IMR-90 (cell line): ENCODE measurements at regions not wholly inside any gene's neighbourhood (a gene's known extent, or its start where the extent isn't known, plus 50 kb on each side); places are given as distances from the start of the nearest gene placed in this dataset.

Experiments
- ATAC-seq: fragments of 200-7000 bp; cut with Tn5 transposase; 2 replicates; pipeline ENCODE4 v1.9.1; 2020; ENCODE audit warnings: low read depth, mild to moderate bottlenecking, moderate library complexity
- BruUV-seq: library from RNA; stranded (reverse); fragments of 400-500 nt; replicated peaks from 2 replicates; lab custom pipeline; 2021; lab: Mats Ljungman, UMichigan
- CTCF ChIA-PET: fragments of 300-600 bp; formaldehyde crosslinking; extraction: SDS; loops from one replicate; lab custom pipeline; 2021; ENCODE audit warnings: antibody characterized with exemption; lab: Yijun Ruan, JAX
- POLR2A ChIA-PET: fragments of 300-600 bp; sonication (Branson Sonifier 250); formaldehyde crosslinking; loops from one replicate; lab custom pipeline; 2022; ENCODE audit warnings: antibody characterized with exemption; ENCODE audit not compliant: unreplicated experiment; lab: Charles Lee
- DNase-seq: peaks from one replicate; pipeline ENCODE4 v3.0.0; 2013
- H2AFZ ChIP-seq: replicated peaks from 2 replicates; pipeline ENCODE3; 2013; ENCODE audit warnings: low read length, mild to moderate bottlenecking; ENCODE audit not compliant: poor library complexity
- H2AK5ac ChIP-seq: 2 replicates; pipeline ENCODE4 v1.6.1; 2013; ENCODE audit warnings: low read depth, low read length, inconsistent platforms
- H2AK9ac ChIP-seq: replicated peaks from 2 replicates; pipeline ENCODE3; 2013; ENCODE audit warnings: mild to moderate bottlenecking, low read depth, low read length, moderate library complexity; ENCODE audit not compliant: poor library complexity
- H2BK120ac ChIP-seq: 2 replicates; pipeline ENCODE4 v1.6.1; 2013; ENCODE audit warnings: low read depth, low read length, inconsistent platforms
- H2BK15ac ChIP-seq: 3 replicates; pipeline ENCODE4 v1.6.1; 2013; ENCODE audit warnings: low read depth, low read length, inconsistent platforms
- H2BK20ac ChIP-seq: 2 replicates; pipeline ENCODE4 v1.6.1; 2013; ENCODE audit warnings: low read depth, mild to moderate bottlenecking, inconsistent platforms, low read length, moderate library complexity
- H2BK5ac ChIP-seq: 2 replicates; pipeline ENCODE4 v1.6.1; 2013; ENCODE audit warnings: mild to moderate bottlenecking, low read depth, low read length, inconsistent platforms; ENCODE audit not compliant: poor library complexity, severe bottlenecking
- H3K14ac ChIP-seq: replicated peaks from 2 replicates; pipeline ENCODE4 v1.6.1; 2013; ENCODE audit warnings: low read depth, low read length, inconsistent platforms
- H3K18ac ChIP-seq: 2 replicates; pipeline ENCODE4 v1.6.1; 2013; ENCODE audit warnings: low read depth, low read length, control low read depth
- H3K23ac ChIP-seq: 2 replicates; pipeline ENCODE4 v1.6.1; 2013; ENCODE audit warnings: low read depth, low read length, inconsistent platforms
- H3K27ac ChIP-seq: 2 replicates; pipeline ENCODE4 v1.5.1; 2013; ENCODE audit warnings: mild to moderate bottlenecking, control low read depth, low read length; ENCODE audit not compliant: insufficient read depth
- H3K27me3 ChIP-seq: 2 replicates; pipeline ENCODE4 v1.6.1; 2013; ENCODE audit warnings: low read length; ENCODE audit not compliant: control insufficient read depth, insufficient read depth
- H3K36me3 ChIP-seq: 2 replicates; pipeline ENCODE4 v1.6.1; 2013; ENCODE audit warnings: low read length, mixed read lengths; ENCODE audit not compliant: control insufficient read depth, insufficient read depth
- H3K4ac ChIP-seq: 2 replicates; pipeline ENCODE4 v1.6.1; 2013; ENCODE audit warnings: low read depth, low read length, inconsistent platforms
- H3K4me1 ChIP-seq: 2 replicates; pipeline ENCODE4 v1.6.1; 2013; ENCODE audit warnings: low read length, mixed read lengths; ENCODE audit not compliant: control insufficient read depth, insufficient read depth
- H3K4me2 ChIP-seq: 2 replicates; pipeline ENCODE4 v1.6.1; 2013; ENCODE audit warnings: low read depth, mild to moderate bottlenecking, control low read depth, low read length, moderate library complexity
- H3K4me3 ChIP-seq: 2 replicates; pipeline ENCODE4 v1.5.1; 2013; ENCODE audit warnings: low read depth, mild to moderate bottlenecking, control low read depth, low read length, moderate library complexity; ENCODE audit not compliant: insufficient read depth
- H3K56ac ChIP-seq: 2 replicates; pipeline ENCODE4 v1.6.1; 2013; ENCODE audit warnings: low read length, inconsistent platforms; ENCODE audit not compliant: insufficient read depth; ENCODE audit errors: extremely low read depth
- H3K79me1 ChIP-seq, 2 experiments: 2 replicates each; pipeline ENCODE4 v1.6.1; 2013; ENCODE audit warnings: low read length in 2 of 2, inconsistent platforms in 1 of 2, low read depth in 1 of 2
- H3K9ac ChIP-seq: 2 replicates; pipeline ENCODE4 v1.6.1; 2013; ENCODE audit warnings: low read depth, low read length, control low read depth
- H3K9me1 ChIP-seq: 2 replicates; pipeline ENCODE4 v1.6.1; 2013; ENCODE audit warnings: low read length, inconsistent platforms; ENCODE audit not compliant: insufficient read depth
- H3K9me3 ChIP-seq: 2 replicates; pipeline ENCODE4 v1.6.1; 2013; ENCODE audit warnings: low read length; ENCODE audit not compliant: control insufficient read depth, insufficient read depth
- H4K20me1 ChIP-seq: 2 replicates; pipeline ENCODE4 v1.6.1; 2013; ENCODE audit warnings: low read length, inconsistent platforms; ENCODE audit not compliant: insufficient read depth
- H4K5ac ChIP-seq: 2 replicates; pipeline ENCODE4 v1.6.1; 2013; ENCODE audit warnings: mild to moderate bottlenecking, low read depth, low read length, control low read depth
- H4K8ac ChIP-seq, 2 experiments: 2 replicates each; pipeline ENCODE4 v1.6.1; 2013; ENCODE audit warnings: low read depth in 2 of 2, low read length in 2 of 2, control low read depth in 1 of 2, inconsistent platforms in 1 of 2
- H4K91ac ChIP-seq: 2 replicates; pipeline ENCODE4 v1.6.1; 2013; ENCODE audit warnings: low read depth, low read length, inconsistent platforms; ENCODE audit not compliant: insufficient read depth
- BHLHE40 ChIP-seq: fragments of 150-350 bp; IDR thresholded peaks from 2 replicates; pipeline ENCODE4 v1.6.1; 2016; ENCODE audit warnings: mild to moderate bottlenecking, low read depth, low read length
- CHD1 ChIP-seq: IDR thresholded peaks from 2 replicates; pipeline ENCODE4 v1.6.1; 2012; ENCODE audit warnings: low read depth, low read length, improper control_type of control experiment
- CTCF ChIP-seq: conservative IDR thresholded peaks from 2 replicates; pipeline ENCODE4 v1.5.1; 2012; ENCODE audit warnings: mild to moderate bottlenecking, low read depth, low read length, improper control_type of control experiment
- ELK1 ChIP-seq: fragments of 150-350 bp; IDR thresholded peaks from 2 replicates; pipeline ENCODE4 v1.6.1; 2016; ENCODE audit warnings: low read depth, mild to moderate bottlenecking, low read length, moderate library complexity, borderline replicate concordance
- MAFK ChIP-seq: IDR thresholded peaks from 2 replicates; pipeline ENCODE4 v1.6.1; 2012; ENCODE audit warnings: low read depth, low read length, improper control_type of control experiment
- MXI1 ChIP-seq: IDR thresholded peaks from 2 replicates; pipeline ENCODE4 v1.6.1; 2012; ENCODE audit warnings: low read depth, mild to moderate bottlenecking, low read length, moderate library complexity, borderline replicate concordance
- NFE2L2 ChIP-seq: fragments of 150-350 bp; IDR thresholded peaks from 2 replicates; pipeline ENCODE4 v1.6.1; 2016; ENCODE audit warnings: low read depth, mild to moderate bottlenecking, low read length
- POLR2A ChIP-seq: IDR thresholded peaks from 2 replicates; pipeline ENCODE4 v1.6.1; 2012; ENCODE audit warnings: mild to moderate bottlenecking, low read depth, low read length
- RFX5 ChIP-seq: IDR thresholded peaks from 2 replicates; pipeline ENCODE4 v1.8.0; 2012; ENCODE audit warnings: low read depth, mild to moderate bottlenecking, low read length, moderate library complexity
- USF2 ChIP-seq: fragments of 150-350 bp; IDR thresholded peaks from 2 replicates; pipeline ENCODE4 v1.6.1; 2017; ENCODE audit warnings: mild to moderate bottlenecking, antibody characterized with exemption, low read length, low read depth
- whole genome bisulfite sequencing, 2 experiments: methylation state at CpG; one replicate each; pipeline versions ENCODE4 v1.1.5 to v1.1.7; 2013; ENCODE audit warnings: missing lambda C conversion rate in 2 of 2; ENCODE audit not compliant: insufficient read length in 1 of 2; ENCODE audit errors: extremely low coverage in 2 of 2; 5-methylcytosine and 5-hydroxymethylcytosine counted together
- dilution Hi-C: fragments of 300-500 bp; cut with HindIII; formaldehyde crosslinking; loops from one replicate; pipeline ENCODE4 v1.14.3; 2018; ENCODE audit warnings: low sequenced_read_pairs; ENCODE audit not compliant: unreplicated experiment
- in situ Hi-C: fragments of 300-500 bp; cut with MboI; formaldehyde crosslinking; loops from 3 replicates; pipeline ENCODE4 v1.14.3; 2019; ENCODE audit warnings: low sequenced_read_pairs, inconsistent platforms, mixed read lengths
- intact Hi-C: fragments of 100-400 bp; cut with micrococcal nuclease; formaldehyde crosslinking; loops from 2 replicates; pipeline ENCODE4 v1.10.0; 2022

GRCh38 chr2:196307775-196308305 lies 136.5 kb upstream of the STK17B start:
- Histone ChIP-seq H2AFZ (peak overlapping the region; percentile 81), H3K4me2 (no peak overlapping the region), H3K4ac (0 out of 2 replicates have a peak overlapping the region, but pooled peaks have one; percentile 29), H3K9ac (no peak overlapping the region), H3K36me3 (no peaks in the 10 kb centered on the region), H2AK9ac (no peak overlapping the region), H3K4me3 (no peak overlapping the region), H3K18ac (0 out of 2 replicates have a peak overlapping the region, but pooled peaks have one; percentile 2), H4K8ac (0 out of 4 replicates have a peak overlapping the region, but pooled peaks of 1 of the 2 experiments have one; percentile 2), H2BK5ac (no peak overlapping the region), H3K9me1 (no peaks in the 10 kb centered on the region; the same call in 1 of the 2 replicates), H3K9me3 (no peaks in the 10 kb centered on the region), H4K5ac (no peak overlapping the region; the same call in 1 of the 2 replicates), H2AK5ac (0 out of 2 replicates have a peak overlapping the region, but pooled peaks have one; percentile 62), H3K14ac (no peak overlapping the region), H3K56ac (no peak overlapping the region), H3K79me1 (no peaks in the 10 kb centered on the region), H3K27me3 (no peaks in the 10 kb centered on the region), H3K27ac (no peak overlapping the region), H3K23ac (0 out of 2 replicates have a peak overlapping the region, but pooled peaks have one; percentile 24), H4K91ac (peak overlapping the region; percentile 5; the same call in 1 of the 2 replicates), H2BK120ac (peak overlapping the region; percentile 47), H2BK15ac (peak overlapping the region; percentile 7; the same call in 2 of the 3 replicates), H2BK20ac (no peak overlapping the region), H4K20me1 (no peaks in the 10 kb centered on the region), H3K4me1 (peaks cover 6% of the 10 kb centered on the region)
- no peak for TF ChIP-seq MXI1
- no peak for TF ChIP-seq CHD1
- no peak for TF ChIP-seq USF2
- no peak for TF ChIP-seq NFE2L2
- no peak for TF ChIP-seq MAFK
- TF ChIP-seq BHLHE40, result no peak
- TF ChIP-seq CTCF, result no peak
- TF ChIP-seq POLR2A, result no peak
- TF ChIP-seq RFX5, result no peak
- TF ChIP-seq ELK1, result no peak
- no TSS peak for BruUV-seq
- dilution Hi-C loops (no loop called here), intact Hi-C loops (no loop called here), in situ Hi-C loops (no loop called here)
- CTCF ChIA-PET, result no interaction called here
- DNase-seq (no peak), ATAC-seq (no peak)
- WGBS, 2 experiments, result no CpG with 5 or more reads among the region's 14 CpGs
- POLR2A ChIA-PET, result no interaction called here
